Lower leg skin (tissue), 4 donors: ENCODE measurements at regions not wholly inside any gene's neighbourhood (a gene's known extent, or its start where the extent isn't known, plus 50 kb on each side); places are given as distances from the start of the nearest gene placed in this dataset.

Experiments
- DNase-seq, 2 donors: peaks; one replicate each; pipeline ENCODE4 v3.0.0-alpha.2; 2019; ENCODE audit warnings: low spot score in 2 of 2
- H3K4me3 ChIP-seq: fragments of 200-600 bp; sonication (generic); 2 replicates; pipeline ENCODE4 v1.5.1; 2017; ENCODE audit warnings: mild to moderate bottlenecking, low read depth; ENCODE audit not compliant: poor library complexity, severe bottlenecking
- POLR2A ChIP-seq, 2 donors: fragments of 450-650 bp; IDR thresholded peaks; one replicate each; pipeline ENCODE4 v1.6.1; 2016 to 2017; ENCODE audit warnings: antibody characterized with exemption in 2 of 2, mild to moderate bottlenecking in 1 of 2, moderate library complexity in 1 of 2
- WGBS, 2 donors: methylation state at CpG; one replicate each; pipeline ENCODE4 v1.1.5; 2018; 5-methylcytosine and 5-hydroxymethylcytosine counted together
- intact Hi-C: fragments of 100-400 bp; cut with DNase I; formaldehyde crosslinking; loops from one replicate; pipeline ENCODE4 v1.15.0; 2023; ENCODE audit warnings: low total_unique reads
- TF ChIP-seq, protein P1 (sequence below), 3 donors: fragments of 450-650 bp; IDR thresholded peaks; one replicate each; pipeline ENCODE4 v1.5.1; 2016; ENCODE audit warnings: antibody characterized with exemption in 3 of 3, mild to moderate bottlenecking in 3 of 3, moderate library complexity in 2 of 3

DNA sequence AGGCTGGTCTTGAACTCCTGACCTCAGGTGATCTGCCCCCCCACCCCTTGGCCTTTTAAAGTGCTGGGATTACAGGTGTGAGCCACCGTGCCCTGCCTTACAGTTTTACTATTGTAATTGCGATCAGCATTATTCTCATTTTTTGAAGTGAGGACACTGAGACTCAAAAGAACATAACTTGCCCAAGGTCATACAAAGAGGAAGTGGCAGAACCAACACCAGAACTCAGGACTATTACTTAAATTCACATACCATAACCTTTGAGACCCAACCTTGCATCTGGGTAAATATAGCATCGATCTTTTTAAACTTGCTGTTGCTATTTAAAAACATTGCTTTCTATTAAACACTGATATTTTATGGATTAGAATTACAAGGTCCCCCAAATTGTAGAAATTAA lies 54.2 kb downstream of the FOXI1 start:
- 93 to 94% methylated on average over 3 of the region's 3 CpGs for WGBS, 2 donors
- intact Hi-C loops: no loop called here

DNA sequence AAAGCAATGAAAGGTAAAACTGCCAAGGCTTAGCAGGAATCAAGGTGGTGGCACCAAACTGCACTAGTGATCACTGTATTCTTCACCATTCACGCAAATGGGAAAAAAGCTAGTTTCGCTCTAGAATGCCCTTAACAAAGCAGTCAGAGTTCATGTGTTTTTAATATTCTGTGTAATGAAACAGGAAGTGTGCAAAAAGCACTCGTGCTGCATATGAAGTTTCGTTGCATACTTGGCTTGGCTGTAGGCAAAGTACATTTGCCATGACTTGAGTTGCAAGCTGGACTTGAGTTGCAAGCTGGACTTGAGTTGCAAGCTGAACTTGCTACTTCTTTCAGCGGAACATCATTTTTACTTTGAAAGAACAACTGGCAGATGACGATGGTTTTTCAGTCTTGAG lies 55.4 kb downstream of the FOXI1 start:
- intact Hi-C loops: no loop called here
- H3K4me3 ChIP-seq: no peak overlapping the region
- 48 to 51% methylated on average over 6 of the region's 6 CpGs for WGBS, 2 donors
- TF ChIP-seq, protein P1, sequence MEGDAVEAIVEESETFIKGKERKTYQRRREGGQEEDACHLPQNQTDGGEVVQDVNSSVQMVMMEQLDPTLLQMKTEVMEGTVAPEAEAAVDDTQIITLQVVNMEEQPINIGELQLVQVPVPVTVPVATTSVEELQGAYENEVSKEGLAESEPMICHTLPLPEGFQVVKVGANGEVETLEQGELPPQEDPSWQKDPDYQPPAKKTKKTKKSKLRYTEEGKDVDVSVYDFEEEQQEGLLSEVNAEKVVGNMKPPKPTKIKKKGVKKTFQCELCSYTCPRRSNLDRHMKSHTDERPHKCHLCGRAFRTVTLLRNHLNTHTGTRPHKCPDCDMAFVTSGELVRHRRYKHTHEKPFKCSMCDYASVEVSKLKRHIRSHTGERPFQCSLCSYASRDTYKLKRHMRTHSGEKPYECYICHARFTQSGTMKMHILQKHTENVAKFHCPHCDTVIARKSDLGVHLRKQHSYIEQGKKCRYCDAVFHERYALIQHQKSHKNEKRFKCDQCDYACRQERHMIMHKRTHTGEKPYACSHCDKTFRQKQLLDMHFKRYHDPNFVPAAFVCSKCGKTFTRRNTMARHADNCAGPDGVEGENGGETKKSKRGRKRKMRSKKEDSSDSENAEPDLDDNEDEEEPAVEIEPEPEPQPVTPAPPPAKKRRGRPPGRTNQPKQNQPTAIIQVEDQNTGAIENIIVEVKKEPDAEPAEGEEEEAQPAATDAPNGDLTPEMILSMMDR (IDR thresholded peaks at IDR 0.05): no peak
- no peak for TF ChIP-seq POLR2A (IDR thresholded peaks at IDR 0.05)
- DNase-seq: no peak

More for the DNA sequence above, 54.2 kb downstream of the FOXI1 start:
- TF ChIP-seq, protein P1 (IDR thresholded peaks at IDR 0.05): no peak
- TF ChIP-seq POLR2A (IDR thresholded peaks at IDR 0.05): no peak
- no peak overlapping the region for H3K4me3 ChIP-seq
- DNase-seq: no peak

DNA sequence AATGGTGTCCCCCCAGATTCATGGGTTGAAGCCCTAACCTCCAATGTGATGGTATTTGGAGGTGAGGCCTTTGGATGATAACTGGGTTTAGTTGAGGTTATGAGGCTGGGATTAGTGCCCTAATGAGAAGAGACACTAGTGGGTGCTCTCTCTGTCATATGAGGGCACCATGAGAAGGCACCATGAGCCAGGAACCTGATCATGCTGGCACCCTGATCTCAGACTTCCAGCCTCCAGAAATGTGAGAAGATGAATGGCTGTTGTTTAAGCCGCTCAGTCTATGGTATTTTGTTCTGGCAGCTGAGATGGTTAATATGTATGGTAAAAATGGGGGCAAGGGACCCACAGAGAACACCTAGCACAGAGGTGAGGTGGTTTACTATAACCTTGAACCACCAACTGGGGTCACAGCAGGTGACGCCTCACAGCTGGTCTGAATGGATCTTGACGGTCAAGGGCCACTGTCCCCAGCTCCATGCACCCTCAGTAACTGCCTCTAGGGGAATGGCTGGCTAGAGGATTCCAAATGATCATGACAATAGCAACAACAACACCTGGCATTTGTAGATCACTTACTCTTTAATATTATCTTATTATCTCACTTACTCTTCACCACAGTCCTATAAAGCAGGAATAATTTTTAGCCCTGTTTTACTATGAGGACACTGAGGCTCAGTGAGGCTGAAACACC lies 57.1 kb downstream of the FOXI1 start:
- TF ChIP-seq, protein P1 (IDR thresholded peaks at IDR 0.05): no peak
- no peak for TF ChIP-seq POLR2A (IDR thresholded peaks at IDR 0.05)
- 80 to 94% methylated on average over 3 of the region's 3 CpGs for WGBS, 2 donors
- intact Hi-C loops: no loop called here

DNA sequence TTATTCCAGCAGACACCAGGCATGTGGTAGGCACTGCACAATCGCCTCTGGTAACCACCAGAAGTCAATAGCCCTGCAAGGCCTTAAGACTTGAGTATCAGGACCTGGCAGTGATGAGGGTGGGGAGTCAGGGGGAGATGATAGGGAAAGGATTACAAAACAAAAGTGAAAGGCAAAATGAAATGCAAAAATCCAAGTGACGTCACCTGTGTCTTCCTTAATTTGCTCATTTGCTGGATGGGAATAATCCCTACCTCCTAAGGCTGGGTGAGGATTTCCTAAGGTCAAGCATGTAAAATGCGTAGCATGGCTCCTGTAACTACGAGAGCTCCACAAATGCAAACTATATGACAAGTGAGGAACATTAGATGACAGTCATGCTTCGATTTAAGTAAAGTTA lies 58.4 kb downstream of the FOXI1 start:
- intact Hi-C loops: no loop called here
- TF ChIP-seq, protein P1 (IDR thresholded peaks at IDR 0.05): no peak
- TF ChIP-seq POLR2A (IDR thresholded peaks at IDR 0.05): no peak
- DNase-seq: no peak
- WGBS, 2 donors: 73 to 77% methylated on average over 5 of the region's 5 CpGs
- H3K4me3 ChIP-seq: no peak overlapping the region

More for the DNA sequence above, 57.1 kb downstream of the FOXI1 start:
- DNase-seq: no peak
- H3K4me3 ChIP-seq: no peak overlapping the region

DNA sequence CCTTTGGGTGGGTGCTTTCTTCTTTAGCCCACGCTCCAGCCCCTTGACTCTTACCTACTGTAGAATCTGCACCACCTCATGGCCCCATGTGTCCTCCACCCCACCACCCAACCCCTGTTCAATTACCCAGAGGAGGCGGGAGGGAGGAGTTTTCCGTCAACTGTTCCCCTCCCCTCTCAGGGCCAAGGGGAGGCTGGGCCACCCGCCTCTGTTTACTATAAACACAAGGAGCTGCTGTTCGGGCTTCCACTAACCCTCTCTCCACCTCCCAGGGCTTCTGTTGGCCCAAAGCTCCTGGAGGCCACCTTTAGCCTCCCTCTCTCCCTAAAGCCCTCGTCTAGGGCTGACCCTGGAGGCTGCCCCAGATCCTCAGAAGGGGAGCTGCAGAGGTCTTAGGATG lies 59.2 kb downstream of the FOXI1 start:
- intact Hi-C loops: no loop called here
- 80 to 87% methylated on average over 6 of the region's 6 CpGs for WGBS, 2 donors

More for the DNA sequence above, 59.2 kb downstream of the FOXI1 start:
- DNase-seq: no peak
- TF ChIP-seq, protein P1 (IDR thresholded peaks at IDR 0.05): no peak
- no peak for TF ChIP-seq POLR2A (IDR thresholded peaks at IDR 0.05)
- no peak overlapping the region for H3K4me3 ChIP-seq
